ENCODE measurements at regions not wholly inside any gene's neighbourhood (a gene's known extent, or its start where the extent isn't known, plus 50 kb on each side); places are given as distances from the start of the nearest gene placed in this dataset.
"Not testable (repeated sequence)": the region's sequence is repeated elsewhere in the genome, so short reads cannot be mapped to it uniquely, and the experiment has no call there.

DNA sequence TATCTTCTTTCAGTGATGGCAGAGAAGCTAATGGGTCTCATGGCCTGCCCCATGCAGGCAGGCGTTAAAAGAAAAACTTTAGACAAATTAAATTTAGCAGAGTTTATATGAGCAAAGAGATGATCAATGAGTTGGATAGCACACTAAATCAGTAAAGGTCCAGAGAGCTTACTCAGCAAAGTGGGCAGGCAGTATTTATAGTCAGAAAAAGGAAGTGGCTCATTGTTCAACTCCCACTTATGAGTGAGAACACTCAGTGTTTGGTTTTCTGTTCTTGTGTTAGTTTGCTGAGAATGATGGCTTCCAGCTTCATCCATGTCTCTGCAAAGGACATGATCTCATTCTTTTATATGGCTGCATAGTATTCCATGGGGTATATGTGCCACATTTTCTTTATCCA, 128.5 kb upstream of the UFM1 start:
- TF ChIP-seq, protein P1, sequence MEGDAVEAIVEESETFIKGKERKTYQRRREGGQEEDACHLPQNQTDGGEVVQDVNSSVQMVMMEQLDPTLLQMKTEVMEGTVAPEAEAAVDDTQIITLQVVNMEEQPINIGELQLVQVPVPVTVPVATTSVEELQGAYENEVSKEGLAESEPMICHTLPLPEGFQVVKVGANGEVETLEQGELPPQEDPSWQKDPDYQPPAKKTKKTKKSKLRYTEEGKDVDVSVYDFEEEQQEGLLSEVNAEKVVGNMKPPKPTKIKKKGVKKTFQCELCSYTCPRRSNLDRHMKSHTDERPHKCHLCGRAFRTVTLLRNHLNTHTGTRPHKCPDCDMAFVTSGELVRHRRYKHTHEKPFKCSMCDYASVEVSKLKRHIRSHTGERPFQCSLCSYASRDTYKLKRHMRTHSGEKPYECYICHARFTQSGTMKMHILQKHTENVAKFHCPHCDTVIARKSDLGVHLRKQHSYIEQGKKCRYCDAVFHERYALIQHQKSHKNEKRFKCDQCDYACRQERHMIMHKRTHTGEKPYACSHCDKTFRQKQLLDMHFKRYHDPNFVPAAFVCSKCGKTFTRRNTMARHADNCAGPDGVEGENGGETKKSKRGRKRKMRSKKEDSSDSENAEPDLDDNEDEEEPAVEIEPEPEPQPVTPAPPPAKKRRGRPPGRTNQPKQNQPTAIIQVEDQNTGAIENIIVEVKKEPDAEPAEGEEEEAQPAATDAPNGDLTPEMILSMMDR (conservative IDR thresholded peaks at IDR 0.05; ENCODE audit: low read depth, low read length) = not testable (repeated sequence)
- TF ChIP-seq EZH2phosphoT487 (IDR thresholded peaks at IDR 0.05; ENCODE audit: borderline replicate concordance, low read length); EZH2 (IDR thresholded peaks at IDR 0.05; ENCODE audit: low read length, unreplicated experiment): not testable (repeated sequence)

Data from PC-3 (cell line).